Progenitor cell of endocrine pancreas (in vitro differentiated cells): ENCODE measurements at regions not wholly inside any gene's neighbourhood (a gene's known extent, or its start where the extent isn't known, plus 50 kb on each side); places are given as distances from the start of the nearest gene placed in this dataset.

Source experiments
- DNase-seq: peaks from one replicate; pipeline ENCODE4 v3.0.0; 2021; ENCODE audit warnings: low spot score; ENCODE audit not compliant: unreplicated experiment
- H3K27ac Mint-ChIP-seq: 2 replicates; pipeline ENCODE4 v1.8.0; 2021; ENCODE audit warnings: mild to moderate bottlenecking, moderate library complexity, mixed read lengths
- H3K27me3 Mint-ChIP-seq: 2 replicates; pipeline ENCODE4 v1.8.0; 2021; ENCODE audit warnings: mixed read lengths
- H3K36me3 Mint-ChIP-seq: 2 replicates; pipeline ENCODE4 v1.8.0; 2022; ENCODE audit warnings: mixed read lengths; ENCODE audit not compliant: insufficient read depth
- H3K4me1 Mint-ChIP-seq: 2 replicates; pipeline ENCODE4 v1.8.0; 2021; ENCODE audit warnings: low read depth, mixed read lengths
- H3K4me3 Mint-ChIP-seq: 2 replicates; pipeline ENCODE4 v1.8.0; 2021; ENCODE audit warnings: low read depth, mild to moderate bottlenecking, moderate library complexity, mixed read lengths
- H3K9me3 Mint-ChIP-seq: 2 replicates; pipeline ENCODE4 v1.8.0; 2021; ENCODE audit warnings: low read depth, mixed read lengths
- TF ChIP-seq, protein P1 (sequence below): fragments of 200-600 bp; sonication (generic); IDR thresholded peaks from one replicate; pipeline ENCODE4 v1.5.0; 2021; ENCODE audit warnings: antibody characterized with exemption, mild to moderate bottlenecking; ENCODE audit not compliant: unreplicated experiment

DNA sequence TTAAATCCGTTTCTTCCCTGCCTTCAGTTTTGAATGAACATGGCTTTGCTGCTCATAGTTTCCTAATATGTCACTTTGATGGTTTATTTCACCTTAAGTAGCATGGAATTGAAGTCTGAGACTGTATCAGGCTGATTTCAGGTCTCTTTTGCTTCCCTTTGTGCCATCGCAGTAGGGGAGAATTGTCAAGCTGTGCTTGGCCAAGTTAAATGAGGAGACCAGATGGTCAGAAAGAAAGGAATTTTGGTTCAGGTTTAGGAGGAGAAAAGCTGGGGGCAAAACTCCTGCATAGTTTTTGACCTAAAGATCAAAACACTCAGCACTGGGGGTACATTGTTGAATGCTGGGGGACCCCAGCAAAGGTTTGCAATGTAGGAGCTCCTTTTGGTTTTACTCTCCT is 398.4 kb downstream of the NUAK1 start:
- TF ChIP-seq, protein P1, sequence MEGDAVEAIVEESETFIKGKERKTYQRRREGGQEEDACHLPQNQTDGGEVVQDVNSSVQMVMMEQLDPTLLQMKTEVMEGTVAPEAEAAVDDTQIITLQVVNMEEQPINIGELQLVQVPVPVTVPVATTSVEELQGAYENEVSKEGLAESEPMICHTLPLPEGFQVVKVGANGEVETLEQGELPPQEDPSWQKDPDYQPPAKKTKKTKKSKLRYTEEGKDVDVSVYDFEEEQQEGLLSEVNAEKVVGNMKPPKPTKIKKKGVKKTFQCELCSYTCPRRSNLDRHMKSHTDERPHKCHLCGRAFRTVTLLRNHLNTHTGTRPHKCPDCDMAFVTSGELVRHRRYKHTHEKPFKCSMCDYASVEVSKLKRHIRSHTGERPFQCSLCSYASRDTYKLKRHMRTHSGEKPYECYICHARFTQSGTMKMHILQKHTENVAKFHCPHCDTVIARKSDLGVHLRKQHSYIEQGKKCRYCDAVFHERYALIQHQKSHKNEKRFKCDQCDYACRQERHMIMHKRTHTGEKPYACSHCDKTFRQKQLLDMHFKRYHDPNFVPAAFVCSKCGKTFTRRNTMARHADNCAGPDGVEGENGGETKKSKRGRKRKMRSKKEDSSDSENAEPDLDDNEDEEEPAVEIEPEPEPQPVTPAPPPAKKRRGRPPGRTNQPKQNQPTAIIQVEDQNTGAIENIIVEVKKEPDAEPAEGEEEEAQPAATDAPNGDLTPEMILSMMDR: no peak
- no peak overlapping the region for H3K4me3 Mint-ChIP-seq
- no peak for DNase-seq

DNA sequence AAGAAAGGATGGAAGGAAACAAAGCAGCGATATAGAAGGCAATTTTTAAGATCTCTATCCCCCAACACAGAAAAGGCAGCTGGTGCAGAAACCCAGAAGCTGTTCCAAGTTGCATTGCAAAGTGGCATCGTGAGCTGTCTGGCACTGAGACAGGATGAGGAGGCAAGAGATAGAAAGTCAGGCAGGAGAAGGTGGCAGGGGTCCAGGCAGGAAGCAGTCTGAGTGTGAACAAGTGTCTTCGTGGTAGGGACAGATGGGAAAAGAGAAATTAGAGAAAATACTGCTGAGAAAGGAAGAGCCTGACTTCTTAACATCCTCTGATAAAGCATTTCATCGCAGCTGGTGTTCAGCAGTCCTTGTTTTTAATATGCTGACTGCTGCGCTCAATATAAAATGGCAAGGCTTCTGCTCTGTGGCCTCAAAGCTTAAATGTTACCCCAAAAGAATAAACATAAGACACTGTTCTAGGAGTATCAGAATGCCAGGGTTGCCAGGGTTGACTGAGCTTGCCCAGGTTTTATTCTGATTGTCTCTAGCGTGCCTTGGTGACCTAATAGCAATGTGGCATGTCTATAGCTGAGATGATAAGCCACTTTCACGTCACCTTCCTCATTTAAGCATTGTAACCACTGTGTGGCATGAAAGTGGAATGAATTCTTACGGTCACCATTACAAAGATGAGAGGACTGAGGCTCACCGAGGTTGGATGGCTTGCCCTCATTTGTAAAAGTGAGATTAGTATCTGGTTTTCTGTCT is 397.6 kb downstream of the NUAK1 start:
- Mint-ChIP-seq H3K27me3 (peaks cover 3% of the 10 kb centered on the region), H3K9me3 (no peaks in the 10 kb centered on the region), H3K27ac (no peak overlapping the region), H3K4me3 (no peak overlapping the region), H3K36me3 (no peaks in the 10 kb centered on the region), H3K4me1 (peaks cover 22% of the 10 kb centered on the region)
- no peak for DNase-seq
- TF ChIP-seq, protein P1: no peak

More for the DNA sequence above, 398.4 kb downstream of the NUAK1 start:
- peaks cover 25% of the 10 kb centered on the region for H3K4me1 Mint-ChIP-seq
- H3K27ac Mint-ChIP-seq: no peak overlapping the region
- no peaks in the 10 kb centered on the region for H3K9me3 Mint-ChIP-seq
- no peaks in the 10 kb centered on the region for H3K36me3 Mint-ChIP-seq
- H3K27me3 Mint-ChIP-seq: peaks cover 3% of the 10 kb centered on the region

DNA sequence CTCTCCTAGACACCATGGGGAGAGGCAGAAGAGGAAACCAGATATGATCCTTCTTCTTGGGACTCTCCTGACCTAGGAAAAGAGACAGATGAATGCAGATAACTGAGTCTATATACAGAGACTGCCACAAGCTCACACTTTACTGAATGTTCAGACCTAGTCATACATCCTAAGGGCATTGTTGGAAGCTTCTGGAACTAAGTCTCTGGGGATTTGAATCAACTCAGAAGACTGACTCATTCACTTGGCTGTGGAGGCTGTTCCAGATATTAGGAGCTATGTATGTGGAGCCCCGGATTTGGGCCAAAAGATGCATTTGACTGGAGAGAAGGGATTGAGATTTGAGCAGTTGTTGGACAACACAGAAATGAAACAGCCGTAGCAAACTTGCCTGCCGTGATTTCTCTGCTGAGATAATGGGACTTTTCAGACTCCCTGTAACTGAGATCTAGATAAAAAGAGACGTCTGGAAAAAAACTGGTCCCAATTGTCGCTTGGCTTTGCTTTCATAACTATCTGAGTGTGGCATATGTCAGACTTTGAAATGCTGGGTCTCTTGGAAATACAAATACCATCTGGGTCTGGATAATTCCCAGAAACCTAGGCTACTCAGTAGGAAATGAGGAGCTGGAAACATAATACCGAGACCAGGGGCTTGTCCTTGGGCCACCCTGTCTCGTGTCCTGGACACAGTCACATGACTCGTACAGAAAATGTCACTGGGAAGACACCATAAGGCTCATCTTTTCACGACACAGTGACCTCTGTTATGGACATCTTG is 396.8 kb downstream of the NUAK1 start:
- no peaks in the 10 kb centered on the region for H3K9me3 Mint-ChIP-seq
- TF ChIP-seq, protein P1: no peak
- peaks cover 3% of the 10 kb centered on the region for H3K27me3 Mint-ChIP-seq
- DNase-seq: no peak
- H3K4me1 Mint-ChIP-seq: peaks cover 15% of the 10 kb centered on the region
- no peak overlapping the region for H3K4me3 Mint-ChIP-seq
- no peak overlapping the region for H3K27ac Mint-ChIP-seq
- H3K36me3 Mint-ChIP-seq: no peaks in the 10 kb centered on the region

DNA sequence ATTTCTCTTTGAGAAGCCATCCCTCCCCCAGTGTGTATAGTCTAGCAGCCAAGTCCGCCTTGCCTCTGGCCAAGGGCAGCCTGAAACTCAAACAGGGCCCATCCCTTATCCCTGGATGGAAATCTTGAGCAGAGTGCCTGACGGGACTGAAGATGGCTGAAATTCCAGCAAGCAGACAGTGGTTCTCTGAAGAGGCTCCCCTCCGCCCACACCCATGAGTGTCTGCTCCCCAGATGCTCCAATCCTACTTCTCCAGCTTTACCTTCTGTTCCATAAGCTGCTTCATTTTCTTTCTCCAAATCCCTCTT is 396.2 kb downstream of the NUAK1 start:
- no peak for DNase-seq
- H3K27me3 Mint-ChIP-seq: peaks cover 3% of the 10 kb centered on the region

DNA sequence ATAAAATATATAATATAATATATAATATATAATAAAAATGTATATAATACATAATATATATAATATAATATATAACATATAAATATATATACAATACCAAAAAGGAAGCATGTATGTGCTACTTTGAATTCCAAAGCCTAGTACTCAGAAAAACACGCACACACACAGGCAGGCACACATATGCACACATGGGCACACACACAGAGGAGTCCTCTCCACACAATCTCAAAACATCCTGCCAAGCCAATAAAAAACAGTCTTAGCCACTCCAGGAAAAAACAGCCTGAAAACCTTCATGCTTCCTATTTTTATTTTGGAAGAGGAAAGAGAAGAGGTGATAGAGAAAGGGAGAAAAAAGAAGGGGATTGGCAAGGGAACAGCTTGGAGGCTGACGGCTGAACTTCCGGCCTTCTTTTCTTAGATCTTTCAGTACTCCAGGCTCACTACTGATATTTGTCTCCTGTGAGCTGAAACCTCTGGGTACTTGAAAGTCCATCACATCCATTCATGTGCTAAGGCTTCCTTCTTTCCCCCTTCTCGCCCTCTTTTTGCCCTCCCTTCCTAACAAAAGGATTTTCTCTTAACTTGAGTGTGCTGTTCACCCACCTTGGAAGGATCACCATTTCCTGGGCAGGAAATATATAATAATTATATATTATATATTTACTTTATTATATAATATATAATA is 394.2 kb downstream of the NUAK1 start:
- Mint-ChIP-seq H3K36me3 (no peaks in the 10 kb centered on the region), H3K27me3 (peaks cover 3% of the 10 kb centered on the region), H3K4me1 (peaks cover 9% of the 10 kb centered on the region), H3K27ac (no peak overlapping the region), H3K9me3 (no peaks in the 10 kb centered on the region), H3K4me3 (no peak overlapping the region)
- DNase-seq: no peak
- TF ChIP-seq, protein P1: no peak

More for the DNA sequence above, 396.2 kb downstream of the NUAK1 start:
- H3K27ac Mint-ChIP-seq: no peak overlapping the region
- H3K4me3 Mint-ChIP-seq: no peak overlapping the region
- H3K4me1 Mint-ChIP-seq: peaks cover 9% of the 10 kb centered on the region
- TF ChIP-seq, protein P1: no peak
- no peaks in the 10 kb centered on the region for H3K9me3 Mint-ChIP-seq
- H3K36me3 Mint-ChIP-seq: no peaks in the 10 kb centered on the region
